CD4-positive, CD25-positive, alpha-beta regulatory T cell (primary cell): ENCODE measurements at regions not wholly inside any gene's neighbourhood (a gene's known extent, or its start where the extent isn't known, plus 50 kb on each side); places are given as distances from the start of the nearest gene placed in this dataset.

Source experiments
- ATAC-seq, 2 donors: fragments of 150-1000 bp; cut with Tn5 transposase; one replicate each; pipeline ENCODE4 v1.10.0; 2021; ENCODE audit warnings: low read depth in 2 of 2, moderate number of reproducible peaks in 2 of 2, moderate library complexity in 1 of 2
- DNase-seq, 3 donors: peaks; one replicate each; pipeline versions ENCODE4 v3.0.0 to v3.0.0-alpha.2; 2012 to 2022; ENCODE audit warnings: mixed read lengths in 1 of 3
- H3K27ac ChIP-seq: one replicate; pipeline ENCODE4 v1.7.0; 2013; ENCODE audit warnings: mild to moderate bottlenecking, low read length; ENCODE audit not compliant: insufficient read depth, poor library complexity, severe bottlenecking
- H3K27me3 ChIP-seq: one replicate; pipeline ENCODE4 v1.7.0; 2013; ENCODE audit warnings: low read length; ENCODE audit not compliant: control insufficient read depth, insufficient read depth
- H3K36me3 ChIP-seq: one replicate; pipeline ENCODE4 v1.7.0; 2013; ENCODE audit warnings: mild to moderate bottlenecking, low read length, moderate library complexity; ENCODE audit not compliant: control insufficient read depth, insufficient read depth
- H3K4me1 ChIP-seq: 2 replicates; pipeline ENCODE4 v1.7.0; 2013; ENCODE audit warnings: mild to moderate bottlenecking, low read length; ENCODE audit not compliant: insufficient read depth, control insufficient read depth, poor library complexity, severe bottlenecking
- H3K4me3 ChIP-seq: one replicate; pipeline ENCODE4 v1.7.0; 2013; ENCODE audit warnings: low read depth, mild to moderate bottlenecking, low read length, moderate library complexity
- H3K9me3 ChIP-seq, 2 experiments: 1 replicate in 1 of 2; 2 replicates in 1 of 2; pipeline ENCODE4 v1.7.0; 2013; ENCODE audit warnings: low read length in 2 of 2, mild to moderate bottlenecking in 1 of 2, moderate library complexity in 1 of 2; ENCODE audit not compliant: control insufficient read depth in 2 of 2
- H3K27ac Mint-ChIP-seq, 3 donors: one replicate each; pipeline ENCODE4 v1.8.0; 2020 to 2022; ENCODE audit warnings: mild to moderate bottlenecking in 3 of 3, mixed read lengths in 3 of 3, moderate library complexity in 2 of 3
- H3K27me3 Mint-ChIP-seq: one replicate; pipeline ENCODE4 v1.8.0; 2022; ENCODE audit warnings: mild to moderate bottlenecking, mixed read lengths
- H3K36me3 Mint-ChIP-seq: one replicate; pipeline ENCODE4 v1.8.0; 2020; ENCODE audit warnings: mixed read lengths
- H3K4me1 Mint-ChIP-seq, 4 donors: one replicate each; pipeline ENCODE4 v1.8.0; 2020 to 2022; ENCODE audit warnings: mixed read lengths in 4 of 4, mild to moderate bottlenecking in 1 of 4
- H3K4me3 Mint-ChIP-seq, 4 donors: one replicate each; pipeline ENCODE4 v1.8.0; 2020 to 2022; ENCODE audit warnings: mild to moderate bottlenecking in 4 of 4, mixed read lengths in 4 of 4, moderate library complexity in 3 of 4
- H3K9me3 Mint-ChIP-seq, 7 donors: one replicate each; pipeline ENCODE4 v1.8.0; 2020 to 2022; ENCODE audit warnings: mixed read lengths in 7 of 7, mild to moderate bottlenecking in 3 of 7, moderate library complexity in 2 of 7

- Mint-ChIP-seq H3K36me3 (no peaks in the 10 kb centered on the region), H3K4me3 (no peak overlapping the region), H3K27ac (no peak overlapping the region), H3K27me3 (no peaks in the 10 kb centered on the region), H3K9me3 (peaks cover 0 to 7% (median 0%) of the 10 kb centered on the region in 7 donors), H3K4me1 (no peaks in the 10 kb centered on the region)
- ATAC-seq (no peak), DNase-seq (no peak)
- Histone ChIP-seq H3K36me3 (no peaks in the 10 kb centered on the region), H3K27ac (no peak overlapping the region), H3K4me1 (no peaks in the 10 kb centered on the region), H3K4me3 (no peak overlapping the region), H3K27me3 (no peaks in the 10 kb centered on the region), H3K9me3 (no peaks in the 10 kb centered on the region)
Observed at GRCh38 chr5:103941596-103941995, 379.0 kb upstream of the NUDT12 start.

GRCh38 chr5:103938146-103938695 is 375.6 kb upstream of the NUDT12 start:
- H3K4me1 ChIP-seq, result no peaks in the 10 kb centered on the region
- Mint-ChIP-seq H3K36me3 (no peaks in the 10 kb centered on the region), H3K4me3 (no peak overlapping the region), H3K27me3 (no peaks in the 10 kb centered on the region), H3K27ac (no peak overlapping the region), H3K4me1 (no peaks in the 10 kb centered on the region), H3K9me3 (peaks cover 0 to 14% (median 5%) of the 10 kb centered on the region in 7 donors)
- no peak overlapping the region for H3K27ac ChIP-seq
- no peaks in the 10 kb centered on the region for H3K27me3 ChIP-seq
- no peak for DNase-seq
- H3K9me3 ChIP-seq, result no peaks in the 10 kb centered on the region
- no peaks in the 10 kb centered on the region for H3K36me3 ChIP-seq
- ATAC-seq, result no peak
- no peak overlapping the region for H3K4me3 ChIP-seq

- Histone ChIP-seq H3K27me3 (no peaks in the 10 kb centered on the region), H3K36me3 (no peaks in the 10 kb centered on the region), H3K4me1 (no peaks in the 10 kb centered on the region), H3K4me3 (no peak overlapping the region), H3K27ac (no peak overlapping the region), H3K9me3 (no peaks in the 10 kb centered on the region)
- Mint-ChIP-seq H3K4me3 (no peak overlapping the region), H3K36me3 (no peaks in the 10 kb centered on the region), H3K27ac (no peak overlapping the region), H3K9me3 (peaks cover 0 to 16% (median 5%) of the 10 kb centered on the region in 7 donors), H3K4me1 (no peaks in the 10 kb centered on the region), H3K27me3 (no peaks in the 10 kb centered on the region)
- no peak for DNase-seq
- ATAC-seq, result no peak
Observed at GRCh38 chr5:103929338-103930013, 366.9 kb upstream of the NUDT12 start.

- Mint-ChIP-seq H3K4me3 (no peak overlapping the region), H3K36me3 (no peaks in the 10 kb centered on the region), H3K4me1 (no peaks in the 10 kb centered on the region), H3K9me3 (peaks cover 0 to 13% (median 5%) of the 10 kb centered on the region in 7 donors), H3K27ac (peak overlapping the region in 1 of 3 donors; percentile 35), H3K27me3 (no peaks in the 10 kb centered on the region)
- peaks cover 0 to 4% of the 10 kb centered on the region in 2 experiments for H3K9me3 ChIP-seq
- DNase-seq, result no peak
- H3K4me3 ChIP-seq, result no peak overlapping the region
- H3K27me3 ChIP-seq, result no peaks in the 10 kb centered on the region
- no peak for ATAC-seq
- no peaks in the 10 kb centered on the region for H3K36me3 ChIP-seq
- no peak overlapping the region for H3K27ac ChIP-seq
- no peaks in the 10 kb centered on the region for H3K4me1 ChIP-seq
Observed at GRCh38 chr5:103927739-103928138, 365.1 kb upstream of the NUDT12 start.

- H3K36me3 Mint-ChIP-seq, result no peaks in the 10 kb centered on the region
Observed at GRCh38 chr5:103923616-103924168, 361.1 kb upstream of the NUDT12 start.

DNA sequence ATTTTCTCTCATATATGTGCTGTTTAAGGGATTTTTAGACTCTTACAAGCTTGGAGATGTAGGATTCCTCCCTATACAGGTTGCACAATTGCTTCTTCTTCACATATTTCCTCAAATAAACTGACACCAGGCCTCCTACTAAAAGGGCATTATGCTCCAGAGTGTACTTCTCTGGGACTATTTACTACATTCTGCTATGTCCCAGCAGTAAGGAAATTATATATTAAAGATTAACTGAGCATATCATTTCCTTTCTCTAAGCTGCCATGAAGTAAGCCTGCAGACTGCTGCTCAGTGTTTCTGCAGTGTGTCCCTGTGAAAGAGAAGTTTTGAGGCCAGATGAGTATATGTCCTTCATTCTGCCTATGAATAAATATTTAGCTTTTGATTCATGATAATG is 356.9 kb upstream of the NUDT12 start:
- Histone ChIP-seq H3K4me1 (no peaks in the 10 kb centered on the region), H3K36me3 (no peaks in the 10 kb centered on the region), H3K27me3 (no peaks in the 10 kb centered on the region), H3K4me3 (no peak overlapping the region), H3K9me3 (peaks cover 0 to 8% of the 10 kb centered on the region in 2 experiments), H3K27ac (no peak overlapping the region)
- DNase-seq (no peak), ATAC-seq (no peak)
- Mint-ChIP-seq H3K4me1 (no peaks in the 10 kb centered on the region), H3K27ac (no peak overlapping the region), H3K9me3 (peaks cover 0 to 12% (median 2%) of the 10 kb centered on the region in 7 donors), H3K36me3 (no peaks in the 10 kb centered on the region), H3K27me3 (no peaks in the 10 kb centered on the region), H3K4me3 (no peak overlapping the region)

More at GRCh38 chr5:103923616-103924168, 361.1 kb upstream of the NUDT12 start:
- Histone ChIP-seq H3K36me3 (no peaks in the 10 kb centered on the region), H3K9me3 (peaks cover 0 to 8% of the 10 kb centered on the region in 2 experiments), H3K27ac (no peak overlapping the region), H3K4me1 (no peaks in the 10 kb centered on the region), H3K27me3 (no peaks in the 10 kb centered on the region), H3K4me3 (no peak overlapping the region)
- no peak for ATAC-seq
- Mint-ChIP-seq H3K27ac (no peak overlapping the region), H3K4me3 (no peak overlapping the region), H3K27me3 (no peaks in the 10 kb centered on the region), H3K9me3 (peaks cover 0 to 11% (median 6%) of the 10 kb centered on the region in 7 donors), H3K4me1 (no peaks in the 10 kb centered on the region)
- DNase-seq, result no peak

GRCh38 chr5:103918668-103919367 is 356.2 kb upstream of the NUDT12 start:
- H3K4me1 ChIP-seq, result no peaks in the 10 kb centered on the region
- no peak overlapping the region for H3K4me3 ChIP-seq
- no peak overlapping the region for H3K27ac Mint-ChIP-seq
- peaks cover 0 to 8% of the 10 kb centered on the region in 2 experiments for H3K9me3 ChIP-seq
- ATAC-seq (no peak), DNase-seq (no peak)
- H3K27me3 ChIP-seq, result no peaks in the 10 kb centered on the region
- H3K27me3 Mint-ChIP-seq, result no peaks in the 10 kb centered on the region
- H3K4me3 Mint-ChIP-seq, result no peak overlapping the region
- peaks cover 0 to 12% (median 2%) of the 10 kb centered on the region in 7 donors for H3K9me3 Mint-ChIP-seq
- no peaks in the 10 kb centered on the region for H3K4me1 Mint-ChIP-seq
- no peaks in the 10 kb centered on the region for H3K36me3 ChIP-seq
- no peaks in the 10 kb centered on the region for H3K36me3 Mint-ChIP-seq
- H3K27ac ChIP-seq, result no peak overlapping the region
